Left cardiac atrium (tissue), 4 donors: ENCODE measurements at regions not wholly inside any gene's neighbourhood (a gene's known extent, or its start where the extent isn't known, plus 50 kb on each side); places are given as distances from the start of the nearest gene placed in this dataset.
A peak's percentile ranks its signal among the peaks of the same experiment; 100 is the strongest.

Experiments used
- ATAC-seq, 2 donors: fragments of 200-7000 bp; cut with Tn5 transposase; one replicate each; pipeline ENCODE4 v1.9.1; 2020; ENCODE audit warnings: mild to moderate bottlenecking in 2 of 2, moderate library complexity in 2 of 2
- DNase-seq: peaks from one replicate; pipeline ENCODE4 v3.0.0-alpha.2; 2020
- intact Hi-C, 2 donors: fragments of 100-400 bp; cut with DNase I; formaldehyde crosslinking; loops; one replicate each; pipeline versions ENCODE4 v1.14.1 to v1.15.1; 2022 to 2023
- donor health status: DM: no; HTN: yes; CAD: no.
- donor health status: DM: no; HTN: yes; CAD: no; lungs with severe emphysema.
- donor health status: DM: yes; HTN: yes; CAD: no.
- donor health status: Dilated cardiomyopathy.

GRCh38 chr3:123341-123740 is 73.2 kb upstream of the CHL1 start:
- intact Hi-C loops: loop anchor here in 1 of 2 donors (5.0 kb wide), 1 partner anchor 234 kb away; no protein-coding TSS in a partner anchor
- no peak for ATAC-seq

DNA sequence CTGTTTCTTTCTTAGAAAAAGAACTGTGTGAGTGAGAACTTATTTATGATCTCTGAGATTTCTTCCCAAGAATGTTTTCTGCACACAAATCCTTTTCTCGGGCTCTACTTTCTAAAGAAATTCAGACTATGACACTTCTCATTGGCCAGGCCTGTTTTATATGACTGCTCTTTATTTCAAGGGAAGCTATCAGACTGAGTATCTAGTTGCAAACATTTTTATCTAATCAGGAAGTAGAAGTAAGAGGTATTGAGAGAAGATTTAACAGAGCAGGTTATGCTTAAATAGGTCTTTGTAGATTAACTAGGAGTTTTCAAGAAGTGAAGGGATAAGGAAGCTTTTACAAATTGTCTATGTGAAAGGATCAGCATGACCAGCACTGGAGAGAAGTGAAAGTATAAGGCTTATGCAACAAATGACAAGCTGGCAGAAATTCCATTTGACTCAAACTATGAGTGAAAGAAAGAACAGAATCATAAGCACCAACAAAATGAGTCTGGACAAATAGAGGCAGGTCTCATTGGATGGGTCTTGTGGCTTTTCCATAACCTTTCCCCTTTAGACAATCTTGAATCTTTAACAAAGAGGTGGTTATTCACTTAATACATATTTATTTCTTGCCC is 71.9 kb upstream of the CHL1 start:
- DNase-seq (no peak), ATAC-seq (peak in 1 of 2 donors; percentile 55)
- intact Hi-C loops: loop anchor here in 1 of 2 donors (5.0 kb wide), 1 partner anchor 233 kb away; no protein-coding TSS in a partner anchor

More at GRCh38 chr3:123341-123740, 73.2 kb upstream of the CHL1 start:
- no peak for DNase-seq

- ATAC-seq (no peak), DNase-seq (no peak)
- intact Hi-C loops: no loop called here
Measured at GRCh38 chr3:128515-129172, 67.9 kb upstream of the CHL1 start.

DNA sequence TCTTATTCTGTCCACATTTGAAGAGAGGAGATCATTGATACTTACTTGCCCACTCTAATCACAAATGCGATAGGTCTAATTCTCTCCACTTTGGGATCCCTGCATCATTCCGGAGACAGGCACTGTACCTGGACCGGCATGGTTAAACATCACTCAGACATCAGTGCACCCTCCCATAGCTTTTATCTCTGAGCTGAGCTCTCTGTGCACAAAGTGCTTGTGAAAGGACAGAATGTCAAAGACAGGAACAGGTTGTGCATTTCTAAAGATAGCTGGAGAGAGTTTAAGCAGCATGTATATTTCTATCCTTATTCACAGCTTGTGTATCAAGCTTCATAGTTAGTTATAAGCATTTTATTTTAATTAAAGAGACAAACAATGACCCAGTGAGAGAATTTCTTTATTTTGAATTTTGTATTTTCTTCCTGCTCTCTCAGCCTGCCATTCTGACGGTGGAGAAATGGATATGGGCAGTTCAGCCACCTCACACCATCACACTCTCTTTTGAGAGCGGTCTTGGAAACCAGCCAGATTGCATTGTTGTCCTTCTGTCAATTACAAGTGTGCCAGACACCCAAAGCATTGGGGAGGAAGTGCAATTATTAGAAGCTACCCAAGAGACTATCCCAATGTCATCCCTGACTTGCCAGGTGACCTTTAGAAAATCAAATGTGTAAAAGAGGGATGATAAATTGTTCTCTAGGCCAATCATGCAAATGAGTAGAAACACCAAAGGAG is 65.2 kb upstream of the CHL1 start:
- peak; percentile 84 to 95 for ATAC-seq

GRCh38 chr3:132378-132777 is 64.2 kb upstream of the CHL1 start:
- intact Hi-C loops: no loop called here
- ATAC-seq (no peak), DNase-seq (no peak)

More for the DNA sequence above, 65.2 kb upstream of the CHL1 start:
- peak; percentile 37 for DNase-seq
- intact Hi-C loops: no loop called here

GRCh38 chr3:132904-133303 is 63.7 kb upstream of the CHL1 start:
- intact Hi-C loops: no loop called here
- DNase-seq (no peak), ATAC-seq (no peak)

- intact Hi-C loops: no loop called here
- ATAC-seq (no peak), DNase-seq (no peak)
Measured at GRCh38 chr3:140748-141330, 55.7 kb upstream of the CHL1 start.
